GM23338 (cell line): ENCODE measurements at regions not wholly inside any gene's neighbourhood (a gene's known extent, or its start where the extent isn't known, plus 50 kb on each side); places are given as distances from the start of the nearest gene placed in this dataset.

Experiments
- CTCF ChIP-seq, 2 experiments: fragments of 200-600 bp in 1 of 2; sonication (generic) in 1 of 2; conservative IDR thresholded peaks; 2 replicates each; pipeline versions ENCODE4 v1.5.1 to v1.6.1; 2016 to 2017; ENCODE audit warnings: antibody characterized with exemption in 2 of 2, low read depth in 2 of 2, mild to moderate bottlenecking in 2 of 2, moderate library complexity in 1 of 2
- ETS1 ChIP-seq: IDR thresholded peaks from 2 replicates; pipeline ENCODE4 v1.6.1; 2016; ENCODE audit warnings: antibody characterized with exemption
- EZH2 ChIP-seq: fragments of 200-600 bp; sonication (generic); IDR thresholded peaks from one replicate; pipeline ENCODE4 v1.8.0; 2017; ENCODE audit warnings: antibody characterized with exemption, mild to moderate bottlenecking, low read depth; ENCODE audit not compliant: unreplicated experiment
- EZH2phosphoT487 ChIP-seq: fragments of 200-600 bp; sonication (generic); IDR thresholded peaks from one replicate; pipeline ENCODE4 v1.8.1; 2018; ENCODE audit warnings: antibody characterized with exemption; ENCODE audit not compliant: unreplicated experiment
- JUNB ChIP-seq: IDR thresholded peaks from one replicate; pipeline ENCODE4 v1.6.1; 2016; ENCODE audit warnings: antibody characterized with exemption; ENCODE audit not compliant: unreplicated experiment
- POLR2AphosphoS5 ChIP-seq: IDR thresholded peaks from 2 replicates; pipeline ENCODE4 v1.6.1; 2016; ENCODE audit warnings: antibody characterized with exemption, low read depth
- REST ChIP-seq: IDR thresholded peaks from one replicate; pipeline ENCODE4 v1.6.1; 2018; ENCODE audit warnings: antibody characterized with exemption; ENCODE audit not compliant: unreplicated experiment
- ZNF114 ChIP-seq: fragments of 250-450 bp; sonication (Bioruptor Pico); IDR thresholded peaks from 2 replicates; pipeline ENCODE4 v1.5.0; 2020; ENCODE audit warnings: mild to moderate bottlenecking, moderate library complexity

- TF ChIP-seq JUNB (no peak), CTCF (conservative IDR thresholded peaks at IDR 0.05; ENCODE audit: low read depth in 2 of 2) (no peak), EZH2 (no peak), POLR2AphosphoS5 (no peak), ETS1 (no peak), EZH2phosphoT487 (no peak), REST (no peak), ZNF114 (CRISPR knock-in tag) (no peak)
Measured at GRCh38 chr1:181896824-181897223, 164.7 kb downstream of the ZNF648 start.
